Testis (tissue), 2 donors: ENCODE measurements at regions not wholly inside any gene's neighbourhood (a gene's known extent, or its start where the extent isn't known, plus 50 kb on each side); places are given as distances from the start of the nearest gene placed in this dataset.

ENCODE experiments used
- CTCF ChIP-seq, 3 experiments: fragments of 450-650 bp in 2 of 3; fragments of 200-600 bp in 1 of 3; sonication (generic) in 1 of 3; IDR thresholded peaks; one replicate each; pipeline ENCODE4 v1.5.1; 2016 to 2019; ENCODE audit warnings: antibody characterized with exemption in 3 of 3, mild to moderate bottlenecking in 2 of 3, moderate library complexity in 1 of 3
- POLR2A ChIP-seq: fragments of 450-650 bp; IDR thresholded peaks from one replicate; pipeline ENCODE4 v1.6.1; 2017; ENCODE audit warnings: antibody characterized with exemption, mild to moderate bottlenecking, moderate library complexity

DNA sequence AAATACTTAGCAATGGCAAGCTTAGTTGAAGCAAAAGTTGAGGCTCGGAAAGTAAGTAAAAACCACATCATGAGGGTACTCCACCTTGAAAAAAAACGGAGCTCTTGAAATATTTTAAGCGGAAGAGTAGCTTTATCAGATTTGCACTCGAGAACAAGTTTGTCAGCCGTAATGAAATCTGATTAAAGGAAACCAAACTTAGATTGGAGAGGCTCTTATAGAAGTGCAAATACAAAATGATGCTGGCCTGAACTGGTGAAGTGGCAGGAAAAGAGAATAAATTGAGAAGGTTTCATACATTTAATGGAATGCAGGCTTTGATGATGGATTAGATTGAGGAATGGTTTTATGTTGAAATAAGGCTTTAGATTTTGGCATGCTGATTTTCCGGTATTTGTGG is 484.2 kb downstream of the PID1 start:
- no peak for TF ChIP-seq CTCF (IDR thresholded peaks at IDR 0.05)
- no peak for TF ChIP-seq POLR2A
